ENCODE measurements at regions not wholly inside any gene's neighbourhood (a gene's known extent, or its start where the extent isn't known, plus 50 kb on each side); places are given as distances from the start of the nearest gene placed in this dataset.

DNA sequence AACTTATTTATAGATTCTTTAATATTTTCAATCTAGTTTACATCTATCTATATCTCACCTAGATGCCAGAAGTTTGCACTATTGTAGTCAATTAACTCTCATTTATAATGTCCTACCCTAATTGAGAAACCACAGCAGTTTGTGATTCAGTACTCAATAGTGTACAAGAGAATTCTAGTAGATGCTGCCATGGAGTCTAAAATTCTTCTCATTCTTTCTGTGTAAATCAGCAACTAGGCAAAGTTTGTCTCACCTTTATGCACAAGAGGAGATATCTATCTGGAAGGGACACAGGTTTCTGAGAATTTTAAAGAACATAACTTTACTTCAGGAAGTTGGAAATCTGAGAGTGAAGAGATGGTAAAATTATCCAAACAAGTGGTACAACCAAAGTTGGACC, 173.0 kb upstream of the FBXL7 start:
- no peak overlapping the region for H2BK12ac ChIP-seq (ENCODE audit: low read length)
- no peak overlapping the region for H3K27ac ChIP-seq (replicated peaks; ENCODE audit: low read length)
- H3K9ac ChIP-seq (ENCODE audit: low read depth, low read length, poor library complexity), result no peak overlapping the region
- no peak for DNase-seq (ENCODE audit: low spot score)
- H3K79me1 ChIP-seq (ENCODE audit: low read depth, low read length), result no peaks in the 10 kb centered on the region
- no peaks in the 10 kb centered on the region for H3K9me3 ChIP-seq (replicated peaks in 1 of 2; ENCODE audit: control insufficient read depth in 2 of 2, insufficient read depth in 1 of 2, low read depth in 1 of 2, low read length in 2 of 2)
- no peaks in the 10 kb centered on the region for H3K4me1 ChIP-seq (ENCODE audit: control insufficient read depth in 2 of 2, insufficient read depth in 1 of 2, low read depth in 1 of 2, low read length in 2 of 2)
- no peak overlapping the region for H2BK120ac ChIP-seq (ENCODE audit: low read depth, low read length)
- no peak overlapping the region for H2AK5ac ChIP-seq (ENCODE audit: low read depth, low read length)
- H2BK15ac ChIP-seq (ENCODE audit: low read length), result no peak overlapping the region
- H3K23ac ChIP-seq (ENCODE audit: low read depth, low read length, poor library complexity), result no peak overlapping the region
- H4K91ac ChIP-seq (ENCODE audit: low read depth, low read length, poor library complexity), result no peak overlapping the region
- H3K4ac ChIP-seq (ENCODE audit: low read length), result no peak overlapping the region
- H3K4me2 ChIP-seq (ENCODE audit: insufficient read depth, low read length, poor library complexity, severe bottlenecking), result no peak overlapping the region
- H2AFZ ChIP-seq (ENCODE audit: low read length), result no peak overlapping the region
- H3K36me3 ChIP-seq (replicated peaks in 1 of 2; ENCODE audit: control insufficient read depth in 2 of 2, insufficient read depth in 2 of 2, low read length in 2 of 2), result no peaks in the 10 kb centered on the region
- no peak overlapping the region for H3K18ac ChIP-seq (ENCODE audit: low read length)
- H3K4me3 ChIP-seq (ENCODE audit: low read length in 2 of 2), result no peak overlapping the region
- no peaks in the 10 kb centered on the region for H3K27me3 ChIP-seq (ENCODE audit: control insufficient read depth in 3 of 3, insufficient read depth in 3 of 3, low read depth in 1 of 3, low read length in 3 of 3)
- H3K14ac ChIP-seq (ENCODE audit: low read length), result no peak overlapping the region
- no peak overlapping the region for H2BK5ac ChIP-seq (ENCODE audit: low read length)
- H4K8ac ChIP-seq (ENCODE audit: low read depth, low read length), result no peak overlapping the region

DNA sequence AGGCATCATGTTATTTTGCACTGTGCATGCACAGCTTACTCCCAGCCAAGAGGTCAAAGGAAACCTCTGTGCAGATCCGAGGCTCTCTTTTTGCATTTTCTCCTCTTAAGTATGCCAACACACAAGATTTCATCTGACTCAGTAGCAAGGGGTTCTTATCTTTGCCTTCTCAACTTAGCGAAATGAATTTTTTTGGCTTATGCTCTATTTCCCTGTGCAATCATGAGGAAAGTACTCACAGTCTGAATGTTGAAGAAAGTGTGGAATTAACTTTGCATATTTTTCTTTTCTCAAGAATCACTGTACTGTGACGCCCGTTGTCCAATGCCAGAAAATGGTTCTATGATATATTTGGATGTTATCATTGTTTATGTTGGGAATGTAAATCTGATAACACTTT, 173.5 kb upstream of the FBXL7 start:
- Histone ChIP-seq H2AK5ac (ENCODE audit: low read depth, low read length) (no peak overlapping the region), H3K27me3 (ENCODE audit: control insufficient read depth in 3 of 3, insufficient read depth in 3 of 3, low read depth in 1 of 3, low read length in 3 of 3) (no peaks in the 10 kb centered on the region), H3K79me1 (ENCODE audit: low read depth, low read length) (no peaks in the 10 kb centered on the region), H2AFZ (ENCODE audit: low read length) (no peak overlapping the region), H3K23ac (ENCODE audit: low read depth, low read length, poor library complexity) (no peak overlapping the region), H3K9me3 (replicated peaks in 1 of 2; ENCODE audit: control insufficient read depth in 2 of 2, insufficient read depth in 1 of 2, low read depth in 1 of 2, low read length in 2 of 2) (no peaks in the 10 kb centered on the region), H3K27ac (replicated peaks; ENCODE audit: low read length) (no peak overlapping the region), H3K4me1 (ENCODE audit: control insufficient read depth in 2 of 2, insufficient read depth in 1 of 2, low read depth in 1 of 2, low read length in 2 of 2) (no peaks in the 10 kb centered on the region), H3K36me3 (replicated peaks in 1 of 2; ENCODE audit: control insufficient read depth in 2 of 2, insufficient read depth in 2 of 2, low read length in 2 of 2) (no peaks in the 10 kb centered on the region), H3K18ac (ENCODE audit: low read length) (no peak overlapping the region), H3K4ac (ENCODE audit: low read length) (no peak overlapping the region), H2BK120ac (ENCODE audit: low read depth, low read length) (no peak overlapping the region), H3K4me2 (ENCODE audit: insufficient read depth, low read length, poor library complexity, severe bottlenecking) (no peak overlapping the region), H2BK5ac (ENCODE audit: low read length) (no peak overlapping the region), H2BK12ac (ENCODE audit: low read length) (no peak overlapping the region), H2BK15ac (ENCODE audit: low read length) (no peak overlapping the region), H3K9ac (ENCODE audit: low read depth, low read length, poor library complexity) (no peak overlapping the region), H3K4me3 (ENCODE audit: low read length in 2 of 2) (no peak overlapping the region), H4K91ac (ENCODE audit: low read depth, low read length, poor library complexity) (no peak overlapping the region), H4K8ac (ENCODE audit: low read depth, low read length) (no peak overlapping the region), H3K14ac (ENCODE audit: low read length) (no peak overlapping the region)
- no CpG with 5 or more reads among the region's 4 CpGs for WGBS, 2 donors (ENCODE audit: extremely low coverage in 2 of 2, insufficient read length in 2 of 2, insufficient replicate concordance in 1 of 2)
- DNase-seq (ENCODE audit: low spot score), result no peak

DNA sequence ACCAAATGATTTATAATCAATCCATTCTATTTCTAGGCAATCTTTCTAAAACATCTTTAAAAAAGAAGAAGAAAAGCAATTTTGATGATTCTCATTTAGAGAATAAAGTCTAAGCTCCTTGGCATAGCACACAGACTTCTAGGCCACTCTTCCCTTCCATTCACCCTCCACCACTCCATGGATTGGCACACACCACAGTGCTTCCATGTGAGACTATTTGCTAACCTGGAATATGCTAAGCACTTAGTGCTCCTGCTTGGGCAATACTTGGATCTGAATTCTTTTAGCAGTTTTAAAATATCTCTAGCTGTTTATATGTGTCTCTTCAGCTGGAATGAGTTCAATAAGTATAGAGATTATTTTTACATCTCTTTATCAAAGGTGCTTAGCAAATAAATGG, 177.6 kb upstream of the FBXL7 start:
- no peak overlapping the region for H3K9ac ChIP-seq (ENCODE audit: low read depth, low read length, poor library complexity)
- no peak overlapping the region for H2BK12ac ChIP-seq (ENCODE audit: low read length)
- H3K4me3 ChIP-seq (ENCODE audit: low read length in 2 of 2), result no peak overlapping the region
- DNase-seq (ENCODE audit: low spot score), result no peak
- H2BK120ac ChIP-seq (ENCODE audit: low read depth, low read length), result no peak overlapping the region
- H2BK5ac ChIP-seq (ENCODE audit: low read length), result no peak overlapping the region
- H3K79me1 ChIP-seq (ENCODE audit: low read depth, low read length), result no peaks in the 10 kb centered on the region
- H3K27me3 ChIP-seq (ENCODE audit: control insufficient read depth in 3 of 3, insufficient read depth in 3 of 3, low read depth in 1 of 3, low read length in 3 of 3), result no peaks in the 10 kb centered on the region
- H3K23ac ChIP-seq (ENCODE audit: low read depth, low read length, poor library complexity), result no peak overlapping the region
- H3K4me2 ChIP-seq (ENCODE audit: insufficient read depth, low read length, poor library complexity, severe bottlenecking), result no peak overlapping the region
- no peaks in the 10 kb centered on the region for H3K36me3 ChIP-seq (replicated peaks in 1 of 2; ENCODE audit: control insufficient read depth in 2 of 2, insufficient read depth in 2 of 2, low read length in 2 of 2)
- no peak overlapping the region for H2BK15ac ChIP-seq (ENCODE audit: low read length)
- H3K27ac ChIP-seq (replicated peaks; ENCODE audit: low read length), result no peak overlapping the region
- H4K8ac ChIP-seq (ENCODE audit: low read depth, low read length), result no peak overlapping the region
- H3K18ac ChIP-seq (ENCODE audit: low read length), result no peak overlapping the region
- H2AK5ac ChIP-seq (ENCODE audit: low read depth, low read length), result no peak overlapping the region
- H4K91ac ChIP-seq (ENCODE audit: low read depth, low read length, poor library complexity), result no peak overlapping the region
- H3K4ac ChIP-seq (ENCODE audit: low read length), result no peak overlapping the region
- H2AFZ ChIP-seq (ENCODE audit: low read length), result no peak overlapping the region
- H3K9me3 ChIP-seq (replicated peaks in 1 of 2; ENCODE audit: control insufficient read depth in 2 of 2, insufficient read depth in 1 of 2, low read depth in 1 of 2, low read length in 2 of 2), result no peaks in the 10 kb centered on the region
- H3K14ac ChIP-seq (ENCODE audit: low read length), result no peak overlapping the region
- peaks cover 0 to 2% of the 10 kb centered on the region in 2 donors for H3K4me1 ChIP-seq (ENCODE audit: control insufficient read depth in 2 of 2, insufficient read depth in 1 of 2, low read depth in 1 of 2, low read length in 2 of 2)

DNA sequence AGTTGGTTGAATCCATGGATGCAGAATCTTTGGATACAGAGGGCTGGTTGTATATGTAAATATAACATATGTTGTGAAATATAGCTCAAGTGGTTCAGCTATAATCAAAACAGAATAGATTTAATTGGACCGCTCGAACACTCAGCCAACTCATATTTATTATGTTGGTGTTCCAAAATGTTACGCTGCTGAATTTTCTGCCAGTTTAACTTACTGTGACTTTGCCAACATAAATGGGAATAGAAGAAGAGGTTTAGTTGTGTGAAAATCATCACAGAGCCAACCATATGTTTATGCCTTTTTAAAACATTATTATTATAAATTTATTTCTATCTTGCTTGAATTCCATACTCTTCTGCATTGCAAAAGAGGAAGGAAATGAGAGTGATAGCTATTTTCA, 178.2 kb upstream of the FBXL7 start:
- no peak overlapping the region for H3K4ac ChIP-seq (ENCODE audit: low read length)

More for the DNA sequence above, 178.2 kb upstream of the FBXL7 start:
- Histone ChIP-seq H3K9ac (ENCODE audit: low read depth, low read length, poor library complexity) (no peak overlapping the region), H3K9me3 (replicated peaks in 1 of 2; ENCODE audit: control insufficient read depth in 2 of 2, insufficient read depth in 1 of 2, low read depth in 1 of 2, low read length in 2 of 2) (no peaks in the 10 kb centered on the region), H3K27me3 (ENCODE audit: control insufficient read depth in 3 of 3, insufficient read depth in 3 of 3, low read depth in 1 of 3, low read length in 3 of 3) (no peaks in the 10 kb centered on the region), H3K79me1 (ENCODE audit: low read depth, low read length) (no peaks in the 10 kb centered on the region), H2AK5ac (ENCODE audit: low read depth, low read length) (no peak overlapping the region), H4K8ac (ENCODE audit: low read depth, low read length) (no peak overlapping the region), H3K23ac (ENCODE audit: low read depth, low read length, poor library complexity) (no peak overlapping the region), H2BK120ac (ENCODE audit: low read depth, low read length) (no peak overlapping the region), H3K4me2 (ENCODE audit: insufficient read depth, low read length, poor library complexity, severe bottlenecking) (no peak overlapping the region), H3K14ac (ENCODE audit: low read length) (no peak overlapping the region), H2BK15ac (ENCODE audit: low read length) (no peak overlapping the region), H2BK12ac (ENCODE audit: low read length) (no peak overlapping the region), H3K4me3 (ENCODE audit: low read length in 2 of 2) (no peak overlapping the region), H4K91ac (ENCODE audit: low read depth, low read length, poor library complexity) (no peak overlapping the region), H3K36me3 (replicated peaks in 1 of 2; ENCODE audit: control insufficient read depth in 2 of 2, insufficient read depth in 2 of 2, low read length in 2 of 2) (no peaks in the 10 kb centered on the region), H3K4me1 (ENCODE audit: control insufficient read depth in 2 of 2, insufficient read depth in 1 of 2, low read depth in 1 of 2, low read length in 2 of 2) (peaks cover 0 to 2% of the 10 kb centered on the region in 2 donors), H2BK5ac (ENCODE audit: low read length) (no peak overlapping the region), H3K18ac (ENCODE audit: low read length) (no peak overlapping the region), H3K27ac (replicated peaks; ENCODE audit: low read length) (no peak overlapping the region), H2AFZ (ENCODE audit: low read length) (no peak overlapping the region)
- DNase-seq (ENCODE audit: low spot score), result no peak
- no CpG with 5 or more reads among the region's 3 CpGs for WGBS, 2 donors (ENCODE audit: extremely low coverage in 2 of 2, insufficient read length in 2 of 2, insufficient replicate concordance in 1 of 2)

Measured in neuronal stem cell (in vitro differentiated cells).